ENCODE measurements at regions not wholly inside any gene's neighbourhood (a gene's known extent, or its start where the extent isn't known, plus 50 kb on each side); places are given as distances from the start of the nearest gene placed in this dataset.

GRCh38 chr18:1002653-1003178, 98.0 kb downstream of the ADCYAP1 start:
- no peak for TF ChIP-seq CTCF (IDR thresholded peaks at IDR 0.05; ENCODE audit: insufficient read depth, low read depth, low read length)
- no peak overlapping the region for H3K4me3 ChIP-seq (ENCODE audit: low read depth, low read length)
- peak; percentile 59 for DNase-seq (ENCODE audit: low read depth)

GRCh38 chr18:1003499-1003898, 98.8 kb downstream of the ADCYAP1 start:
- no peak for TF ChIP-seq CTCF (IDR thresholded peaks at IDR 0.05; ENCODE audit: insufficient read depth, low read depth, low read length)
- no peak for DNase-seq (ENCODE audit: low read depth)
- H3K4me3 ChIP-seq (ENCODE audit: low read depth, low read length) = no peak overlapping the region

GRCh38 chr18:1006304-1006703, 101.6 kb downstream of the ADCYAP1 start:
- no peak for DNase-seq (ENCODE audit: low read depth)
- no peak for TF ChIP-seq CTCF (IDR thresholded peaks at IDR 0.05; ENCODE audit: insufficient read depth, low read depth, low read length)
- H3K4me3 ChIP-seq (ENCODE audit: low read depth, low read length) = no peak overlapping the region

DNA sequence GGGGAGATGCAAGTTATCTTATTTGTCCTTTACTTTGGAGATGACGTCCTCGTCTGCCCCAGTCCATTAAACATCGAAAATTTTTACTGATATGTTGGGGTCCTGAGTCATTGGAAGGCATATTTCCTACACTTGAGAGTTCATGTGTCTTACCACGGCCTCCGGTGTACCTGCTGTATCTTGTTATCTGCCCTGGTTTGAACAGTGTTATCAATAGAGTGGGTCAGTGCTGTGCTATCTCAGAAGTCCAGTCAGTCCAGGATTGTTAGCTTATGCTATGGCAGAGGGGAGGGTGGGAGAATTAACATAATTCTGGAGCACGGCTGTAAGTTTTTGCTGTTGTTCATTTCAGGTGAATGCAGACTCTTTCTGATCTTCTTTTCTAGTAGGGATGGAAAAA, 102.3 kb downstream of the ADCYAP1 start:
- no peak for DNase-seq (ENCODE audit: low read depth)
- TF ChIP-seq CTCF (IDR thresholded peaks at IDR 0.05; ENCODE audit: insufficient read depth, low read depth, low read length) = no peak
- no peak overlapping the region for H3K4me3 ChIP-seq (ENCODE audit: low read depth, low read length)

GRCh38 chr18:1011349-1011748, 106.7 kb downstream of the ADCYAP1 start:
- no peak overlapping the region for H3K4me3 ChIP-seq (ENCODE audit: low read depth, low read length)
- peak; percentile 33 for DNase-seq (ENCODE audit: low read depth)
- no peak for TF ChIP-seq CTCF (IDR thresholded peaks at IDR 0.05; ENCODE audit: insufficient read depth, low read depth, low read length)

GRCh38 chr18:1012775-1013174, 108.1 kb downstream of the ADCYAP1 start:
- no peak overlapping the region for H3K4me3 ChIP-seq (ENCODE audit: low read depth, low read length)
- DNase-seq (ENCODE audit: low read depth) = no peak
- no peak for TF ChIP-seq CTCF (IDR thresholded peaks at IDR 0.05; ENCODE audit: insufficient read depth, low read depth, low read length)

- no peak for TF ChIP-seq CTCF (IDR thresholded peaks at IDR 0.05; ENCODE audit: insufficient read depth, low read depth, low read length)
- no peak overlapping the region for H3K4me3 ChIP-seq (ENCODE audit: low read depth, low read length)
- no peak for DNase-seq (ENCODE audit: low read depth)
These were observed 109.3 kb downstream of the ADCYAP1 start for GRCh38 chr18:1013951-1014350.

Measured in fibroblast of villous mesenchyme (primary cell).